B cell (primary cell): ENCODE measurements at regions not wholly inside any gene's neighbourhood (a gene's known extent, or its start where the extent isn't known, plus 50 kb on each side); places are given as distances from the start of the nearest gene placed in this dataset.

Experiments used
- ATAC-seq: fragments of 200-7000 bp; cut with Tn5 transposase; one replicate; pipeline ENCODE4 v1.10.0; 2021; ENCODE audit warnings: low read depth, mild to moderate bottlenecking, moderate number of reproducible peaks, moderate library complexity
- CTCF ChIA-PET: fragments of 350-600 bp; sonication (Branson Sonifier 250); formaldehyde crosslinking; loops from one replicate; lab custom pipeline; 2021; ENCODE audit warnings: antibody characterized with exemption, inconsistent platforms; lab: Charles Lee
- POLR2A ChIA-PET: fragments of 350-600 bp; sonication (Branson Sonifier 250); formaldehyde crosslinking; loops from one replicate; lab custom pipeline; 2021; ENCODE audit warnings: antibody characterized with exemption; lab: Charles Lee
- DNase-seq: peaks from one replicate; pipeline ENCODE4 v3.0.0; 2013
- H2AFZ ChIP-seq: 2 replicates; pipeline ENCODE4 v1.6.1; 2012; ENCODE audit warnings: mild to moderate bottlenecking, low read depth, low read length; ENCODE audit not compliant: insufficient read depth, poor library complexity, severe bottlenecking
- H3K27ac ChIP-seq, 2 donors: 1 replicate in 1 of 2; 2 replicates in 1 of 2; pipeline ENCODE4 v1.5.1; 2012 to 2013; ENCODE audit warnings: low read length in 2 of 2, mild to moderate bottlenecking in 2 of 2, moderate library complexity in 1 of 2
- H3K27me3 ChIP-seq, 4 experiments: fragments of 200-600 bp in 1 of 4; sonication (generic) in 1 of 4; replicated peaks in 1 of 4; 1 replicate in 2 of 4; 2 replicates in 2 of 4; pipeline versions ENCODE4 v1.6.1 to v1.7.0; 2013 to 2016; ENCODE audit warnings: low read length in 3 of 4, mild to moderate bottlenecking in 2 of 4, mixed read lengths in 1 of 4, moderate library complexity in 1 of 4; ENCODE audit not compliant: insufficient read depth in 4 of 4, control insufficient read depth in 3 of 4; ENCODE audit errors: control extremely low read depth in 1 of 4
- H3K36me3 ChIP-seq, 2 experiments: replicated peaks in 1 of 2; 1 replicate in 1 of 2; 2 replicates in 1 of 2; pipeline versions ENCODE4 v1.6.1 to v1.7.1; 2013; ENCODE audit warnings: low read length in 1 of 2; ENCODE audit not compliant: insufficient read depth in 2 of 2, control insufficient read depth in 1 of 2; ENCODE audit errors: control extremely low read depth in 1 of 2, extremely low read depth in 1 of 2
- H3K4me1 ChIP-seq, 2 donors: fragments of 200-600 bp in 1 of 2; sonication (generic) in 1 of 2; 1 replicate in 1 of 2; 2 replicates in 1 of 2; pipeline versions ENCODE4 v1.5.1 to v1.6.1; 2013 to 2017; ENCODE audit warnings: low read length in 2 of 2; ENCODE audit not compliant: control insufficient read depth in 2 of 2, insufficient read depth in 2 of 2
- H3K4me2 ChIP-seq: replicated peaks from 2 replicates; pipeline ENCODE3; 2012; ENCODE audit warnings: mild to moderate bottlenecking, low read depth, low read length; ENCODE audit not compliant: poor library complexity, severe bottlenecking
- H3K4me3 ChIP-seq, 5 experiments: fragments of 200-600 bp in 1 of 5; sonication (generic) in 1 of 5; 1 replicate in 3 of 5; 2 replicates in 2 of 5; pipeline versions ENCODE4 v1.5.1 to v1.7.0; 2011 to 2016; ENCODE audit warnings: low read length in 4 of 5, mild to moderate bottlenecking in 4 of 5, low read depth in 2 of 5, control low read depth in 1 of 5, moderate library complexity in 1 of 5; ENCODE audit not compliant: insufficient read depth in 1 of 5; ENCODE audit errors: control extremely low read depth in 1 of 5, extremely low read depth in 1 of 5
- H3K79me2 ChIP-seq: fragments of 200-600 bp; sonication (generic); one replicate; pipeline ENCODE4 v1.6.0; 2016; ENCODE audit warnings: low read length; ENCODE audit not compliant: control insufficient read depth, insufficient read depth
- H3K9ac ChIP-seq: fragments of 200-600 bp; sonication (generic); 2 replicates; pipeline ENCODE4 v1.6.1; 2017; ENCODE audit warnings: mild to moderate bottlenecking, low read length, moderate library complexity
- H3K9me3 ChIP-seq, 3 donors: one replicate each; pipeline versions ENCODE4 v1.6.1 to v1.7.1; 2013; ENCODE audit warnings: low read length in 2 of 3; ENCODE audit not compliant: control insufficient read depth in 2 of 3, insufficient read depth in 1 of 3; ENCODE audit errors: control extremely low read depth in 1 of 3
- H4K20me1 ChIP-seq: 2 replicates; pipeline ENCODE4 v1.6.0; 2012; ENCODE audit warnings: mild to moderate bottlenecking, low read length; ENCODE audit not compliant: insufficient read depth, control insufficient read depth, poor library complexity, severe bottlenecking
- H3K27ac Mint-ChIP-seq: one replicate; pipeline ENCODE4 v1.8.0; 2021; ENCODE audit warnings: mixed read lengths
- H3K27me3 Mint-ChIP-seq: one replicate; pipeline ENCODE4 v1.8.0; 2021; ENCODE audit warnings: mixed read lengths
- H3K4me1 Mint-ChIP-seq: one replicate; pipeline ENCODE4 v1.8.0; 2021; ENCODE audit warnings: mixed read lengths
- H3K4me3 Mint-ChIP-seq: one replicate; pipeline ENCODE4 v1.8.0; 2021; ENCODE audit warnings: mixed read lengths
- H3K9me3 Mint-ChIP-seq: one replicate; pipeline ENCODE4 v1.8.0; 2022; ENCODE audit warnings: mixed read lengths; ENCODE audit not compliant: insufficient read depth
- EZH2 ChIP-seq: IDR thresholded peaks from 2 replicates; pipeline ENCODE4 v1.6.1; 2012; ENCODE audit warnings: borderline replicate concordance, low read depth, mild to moderate bottlenecking, moderate library complexity, low read length; ENCODE audit not compliant: insufficient read depth, poor library complexity, severe bottlenecking
- WGBS: methylation state at CpG from one replicate; pipeline ENCODE4 v1.1.5; 2013; ENCODE audit warnings: missing lambda C conversion rate; ENCODE audit not compliant: insufficient coverage; 5-methylcytosine and 5-hydroxymethylcytosine counted together
- intact Hi-C: fragments of 100-400 bp; cut with micrococcal nuclease; formaldehyde crosslinking; loops from one replicate; pipeline ENCODE4 v1.10.0; 2022
- TF ChIP-seq, protein P1 (sequence below): fragments of 200-600 bp; IDR thresholded peaks from one replicate; pipeline ENCODE4 v1.8.0; 2022; ENCODE audit warnings: antibody characterized with exemption, mild to moderate bottlenecking

DNA sequence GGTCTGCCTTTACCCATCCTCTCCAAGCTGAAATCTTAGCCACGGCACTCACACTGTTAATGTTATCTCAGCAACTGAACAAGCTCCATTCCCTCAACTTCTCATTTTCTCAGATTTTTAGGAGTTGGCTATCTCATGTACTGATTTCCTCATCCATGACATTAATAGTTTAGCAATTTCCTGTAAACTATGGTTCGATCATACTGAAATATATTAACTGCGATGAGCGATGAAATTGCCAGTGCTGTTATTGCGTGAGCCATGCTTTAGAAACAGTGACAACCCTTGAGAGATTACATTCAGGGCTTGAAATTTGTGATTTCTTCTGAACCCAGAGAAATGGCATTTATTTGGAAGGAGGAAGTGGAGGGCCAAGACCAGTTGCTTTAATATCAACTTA, 223.7 kb downstream of the GPAT3 start:
- no peak overlapping the region for H3K9ac ChIP-seq
- DNase-seq (no peak), ATAC-seq (no peak)
- intact Hi-C loops: no loop called here
- H3K36me3 ChIP-seq: no peaks in the 10 kb centered on the region
- no peaks in the 10 kb centered on the region for H3K27me3 ChIP-seq
- Mint-ChIP-seq H3K9me3 (no peaks in the 10 kb centered on the region), H3K4me1 (no peaks in the 10 kb centered on the region), H3K27me3 (peaks cover 9% of the 10 kb centered on the region), H3K27ac (no peak overlapping the region), H3K4me3 (no peak overlapping the region)
- no peak overlapping the region for H3K4me2 ChIP-seq
- H3K27ac ChIP-seq: no peak overlapping the region
- TF ChIP-seq, protein P1, sequence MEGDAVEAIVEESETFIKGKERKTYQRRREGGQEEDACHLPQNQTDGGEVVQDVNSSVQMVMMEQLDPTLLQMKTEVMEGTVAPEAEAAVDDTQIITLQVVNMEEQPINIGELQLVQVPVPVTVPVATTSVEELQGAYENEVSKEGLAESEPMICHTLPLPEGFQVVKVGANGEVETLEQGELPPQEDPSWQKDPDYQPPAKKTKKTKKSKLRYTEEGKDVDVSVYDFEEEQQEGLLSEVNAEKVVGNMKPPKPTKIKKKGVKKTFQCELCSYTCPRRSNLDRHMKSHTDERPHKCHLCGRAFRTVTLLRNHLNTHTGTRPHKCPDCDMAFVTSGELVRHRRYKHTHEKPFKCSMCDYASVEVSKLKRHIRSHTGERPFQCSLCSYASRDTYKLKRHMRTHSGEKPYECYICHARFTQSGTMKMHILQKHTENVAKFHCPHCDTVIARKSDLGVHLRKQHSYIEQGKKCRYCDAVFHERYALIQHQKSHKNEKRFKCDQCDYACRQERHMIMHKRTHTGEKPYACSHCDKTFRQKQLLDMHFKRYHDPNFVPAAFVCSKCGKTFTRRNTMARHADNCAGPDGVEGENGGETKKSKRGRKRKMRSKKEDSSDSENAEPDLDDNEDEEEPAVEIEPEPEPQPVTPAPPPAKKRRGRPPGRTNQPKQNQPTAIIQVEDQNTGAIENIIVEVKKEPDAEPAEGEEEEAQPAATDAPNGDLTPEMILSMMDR: no peak
- TF ChIP-seq EZH2: no peak
- CTCF ChIA-PET: interaction anchor here (0.6 kb wide), 1 partner anchor 9 kb away, joined by 3 read pairs; no protein-coding TSS in a partner anchor
- 92% methylated on average over 4 of the region's 5 CpGs for WGBS
- H3K9me3 ChIP-seq: no peaks in the 10 kb centered on the region
- POLR2A ChIA-PET: no interaction called here
- no peaks in the 10 kb centered on the region for H3K79me2 ChIP-seq
- no peak overlapping the region for H3K4me3 ChIP-seq
- no peaks in the 10 kb centered on the region for H3K4me1 ChIP-seq
- H2AFZ ChIP-seq: no peak overlapping the region
- no peaks in the 10 kb centered on the region for H4K20me1 ChIP-seq

- Mint-ChIP-seq H3K27me3 (peaks cover 7% of the 10 kb centered on the region), H3K4me1 (no peaks in the 10 kb centered on the region), H3K4me3 (no peak overlapping the region), H3K27ac (no peak overlapping the region), H3K9me3 (no peaks in the 10 kb centered on the region)
- POLR2A ChIA-PET: no interaction called here
- no peaks in the 10 kb centered on the region for H3K36me3 ChIP-seq
- H4K20me1 ChIP-seq: no peaks in the 10 kb centered on the region
- ATAC-seq: no peak
- no peak for DNase-seq
- intact Hi-C loops: no loop called here
- TF ChIP-seq, protein P1: no peak
- no peak for TF ChIP-seq EZH2
- CTCF ChIA-PET: no interaction called here
- H2AFZ ChIP-seq: no peak overlapping the region
- H3K27ac ChIP-seq: no peak overlapping the region
- H3K9ac ChIP-seq: no peak overlapping the region
- no CpG with 5 or more reads among the region's 1 CpG for WGBS
- H3K4me1 ChIP-seq: no peaks in the 10 kb centered on the region
- no peaks in the 10 kb centered on the region for H3K79me2 ChIP-seq
- H3K9me3 ChIP-seq: no peaks in the 10 kb centered on the region
- H3K4me3 ChIP-seq: no peak overlapping the region
- no peak overlapping the region for H3K4me2 ChIP-seq
- no peaks in the 10 kb centered on the region for H3K27me3 ChIP-seq
These were observed 222.4 kb downstream of the GPAT3 start for GRCh38 chr4:83758285-83758684.
